Prostate gland (tissue), 2 donors: ENCODE measurements at regions not wholly inside any gene's neighbourhood (a gene's known extent, or its start where the extent isn't known, plus 50 kb on each side); places are given as distances from the start of the nearest gene placed in this dataset.

Source experiments
- CTCF ChIP-seq, 4 experiments: fragments of 200-600 bp in 2 of 4; fragments of 450-650 bp in 2 of 4; sonication (generic) in 2 of 4; IDR thresholded peaks; 1 replicate in 3 of 4; 2 replicates in 1 of 4; pipeline ENCODE4 v1.5.1; 2016 to 2019; ENCODE audit warnings: antibody characterized with exemption in 4 of 4, mild to moderate bottlenecking in 2 of 4, moderate library complexity in 2 of 4
- POLR2AphosphoS5 ChIP-seq: sonication (generic); formaldehyde crosslinking; IDR thresholded peaks from one replicate; pipeline ENCODE4 v1.6.1; 2017; ENCODE audit warnings: antibody characterized with exemption

- TF ChIP-seq CTCF (IDR thresholded peaks at IDR 0.05), result no peak
- TF ChIP-seq POLR2AphosphoS5, result no peak
Measured at GRCh38 chr10:128497660-128498377, 371.6 kb upstream of the MKI67 start.
